ENCODE measurements at regions not wholly inside any gene's neighbourhood (a gene's known extent, or its start where the extent isn't known, plus 50 kb on each side); places are given as distances from the start of the nearest gene placed in this dataset.

- TF ChIP-seq CTCF (IDR thresholded peaks at IDR 0.05 in 4 of 5, conservative IDR thresholded peaks at IDR 0.05 in 1 of 5): no peak
- no peak for TF ChIP-seq POLR2A (IDR thresholded peaks at IDR 0.05)
- ATAC-seq: no peak
- Histone ChIP-seq H3K4me1 (no peaks in the 10 kb centered on the region), H3K9me3 (no peaks in the 10 kb centered on the region), H3K27me3 (peaks cover 0 to 2% (median 0%) of the 10 kb centered on the region in 3 donors), H3K4me3 (no peak overlapping the region), H3K36me3 (no peaks in the 10 kb centered on the region), H3K27ac (no peak overlapping the region)
- DNase-seq: no peak
- in situ Hi-C loops (cut with MboI; ENCODE audit: low sequenced_read_pairs in 4 of 4) (no loop called here), intact Hi-C loops (cut with DNase I; ENCODE audit: low total_unique reads) (no loop called here)
Observed at GRCh38 chr1:112308716-112309115, 87.3 kb upstream of the CTTNBP2NL start.

- no peak for TF ChIP-seq POLR2A (IDR thresholded peaks at IDR 0.05)
- TF ChIP-seq CTCF (IDR thresholded peaks at IDR 0.05 in 4 of 5, conservative IDR thresholded peaks at IDR 0.05 in 1 of 5): no peak
- H3K36me3 ChIP-seq: no peaks in the 10 kb centered on the region
- H3K27me3 ChIP-seq: peaks cover 0 to 2% (median 0%) of the 10 kb centered on the region in 3 donors
- in situ Hi-C loops (cut with MboI; ENCODE audit: low sequenced_read_pairs in 4 of 4): no loop called here
- intact Hi-C loops (cut with DNase I; ENCODE audit: low total_unique reads): no loop called here
- DNase-seq (no peak), ATAC-seq (no peak)
- H3K4me1 ChIP-seq: no peaks in the 10 kb centered on the region
- no peak overlapping the region for H3K27ac ChIP-seq
- no peaks in the 10 kb centered on the region for H3K9me3 ChIP-seq
- H3K4me3 ChIP-seq: no peak overlapping the region
Observed at GRCh38 chr1:112309499-112309898, 86.5 kb upstream of the CTTNBP2NL start.

GRCh38 chr1:112312315-112312714 lies 83.7 kb upstream of the CTTNBP2NL start:
- Histone ChIP-seq H3K36me3 (no peaks in the 10 kb centered on the region), H3K9me3 (no peaks in the 10 kb centered on the region), H3K27me3 (peaks cover 0 to 2% (median 0%) of the 10 kb centered on the region in 3 donors), H3K4me3 (no peak overlapping the region), H3K27ac (no peak overlapping the region), H3K4me1 (no peaks in the 10 kb centered on the region)
- in situ Hi-C loops (cut with MboI; ENCODE audit: low sequenced_read_pairs in 4 of 4): no loop called here
- no peak for ATAC-seq
- DNase-seq: no peak
- intact Hi-C loops (cut with DNase I; ENCODE audit: low total_unique reads): no loop called here
- no peak for TF ChIP-seq POLR2A (IDR thresholded peaks at IDR 0.05)

GRCh38 chr1:112312879-112313278 lies 83.1 kb upstream of the CTTNBP2NL start:
- Histone ChIP-seq H3K4me1 (no peaks in the 10 kb centered on the region), H3K9me3 (no peaks in the 10 kb centered on the region), H3K4me3 (no peak overlapping the region), H3K27ac (no peak overlapping the region), H3K36me3 (no peaks in the 10 kb centered on the region), H3K27me3 (peaks cover 0 to 2% (median 0%) of the 10 kb centered on the region in 3 donors)
- TF ChIP-seq CTCF (IDR thresholded peaks at IDR 0.05 in 4 of 5, conservative IDR thresholded peaks at IDR 0.05 in 1 of 5) (no peak), POLR2A (IDR thresholded peaks at IDR 0.05) (no peak)
- ATAC-seq (no peak), DNase-seq (no peak)
- in situ Hi-C loops (cut with MboI; ENCODE audit: low sequenced_read_pairs in 4 of 4) (no loop called here), intact Hi-C loops (cut with DNase I; ENCODE audit: low total_unique reads) (no loop called here)

GRCh38 chr1:112316254-112316913 lies 79.6 kb upstream of the CTTNBP2NL start:
- peaks cover 0 to 2% (median 0%) of the 10 kb centered on the region in 3 donors for H3K27me3 ChIP-seq
- in situ Hi-C loops (cut with MboI; ENCODE audit: low sequenced_read_pairs in 4 of 4): no loop called here
- H3K9me3 ChIP-seq: no peaks in the 10 kb centered on the region
- DNase-seq: no peak
- H3K4me3 ChIP-seq: no peak overlapping the region
- TF ChIP-seq POLR2A (IDR thresholded peaks at IDR 0.05): no peak
- H3K36me3 ChIP-seq: no peaks in the 10 kb centered on the region
- ATAC-seq: no peak
- no peaks in the 10 kb centered on the region for H3K4me1 ChIP-seq
- H3K27ac ChIP-seq: no peak overlapping the region
- intact Hi-C loops (cut with DNase I; ENCODE audit: low total_unique reads): no loop called here

- in situ Hi-C loops (cut with MboI; ENCODE audit: low sequenced_read_pairs in 4 of 4) (no loop called here), intact Hi-C loops (cut with DNase I; ENCODE audit: low total_unique reads) (no loop called here)
- TF ChIP-seq POLR2A (IDR thresholded peaks at IDR 0.05) (no peak), CTCF (IDR thresholded peaks at IDR 0.05 in 4 of 5, conservative IDR thresholded peaks at IDR 0.05 in 1 of 5) (no peak)
Observed at GRCh38 chr1:112317140-112317539, 78.9 kb upstream of the CTTNBP2NL start.

More at GRCh38 chr1:112317140-112317539, 78.9 kb upstream of the CTTNBP2NL start:
- peak overlapping the region in 1 of 4 donors; percentile 25 for H3K27ac ChIP-seq
- no peaks in the 10 kb centered on the region for H3K4me1 ChIP-seq
- H3K9me3 ChIP-seq: no peaks in the 10 kb centered on the region
- no peaks in the 10 kb centered on the region for H3K36me3 ChIP-seq
- ATAC-seq (no peak), DNase-seq (no peak)
- no peak overlapping the region for H3K4me3 ChIP-seq
- peaks cover 0 to 2% (median 0%) of the 10 kb centered on the region in 3 donors for H3K27me3 ChIP-seq
